HG03196 (cell line): ENCODE measurements at regions not wholly inside any gene's neighbourhood (a gene's known extent, or its start where the extent isn't known, plus 50 kb on each side); places are given as distances from the start of the nearest gene placed in this dataset.
"Not testable (repeated sequence)": the region's sequence is repeated elsewhere in the genome, so short reads cannot be mapped to it uniquely, and the experiment has no call there.

Source experiments
- ATAC-seq: cut with Tn5 transposase; IDR thresholded peaks from one replicate; pipeline ENCODE4 v1.9.1; 2021; ENCODE audit not compliant: unreplicated experiment

DNA sequence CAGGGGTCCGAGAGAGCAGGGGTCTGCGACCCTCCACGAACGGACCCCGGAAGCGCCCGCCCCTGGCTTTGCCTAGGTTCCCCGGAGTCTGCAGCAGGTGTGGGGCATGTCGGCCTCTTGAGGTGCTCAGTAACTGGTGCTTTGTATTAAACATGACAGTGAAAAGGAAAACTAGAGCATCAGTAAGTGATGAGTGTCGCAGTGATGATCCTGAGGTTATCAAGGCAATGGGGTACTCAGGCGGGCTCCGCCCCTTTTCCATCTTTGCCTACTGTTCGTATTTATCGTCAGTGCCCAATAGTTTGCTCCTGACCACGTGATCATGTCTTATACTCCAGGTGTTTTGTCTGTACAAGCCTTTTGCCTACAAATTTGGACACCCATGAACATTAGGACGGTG, 262.4 kb downstream of the ZNF37A start:
- ATAC-seq, result peak; percentile 35

DNA sequence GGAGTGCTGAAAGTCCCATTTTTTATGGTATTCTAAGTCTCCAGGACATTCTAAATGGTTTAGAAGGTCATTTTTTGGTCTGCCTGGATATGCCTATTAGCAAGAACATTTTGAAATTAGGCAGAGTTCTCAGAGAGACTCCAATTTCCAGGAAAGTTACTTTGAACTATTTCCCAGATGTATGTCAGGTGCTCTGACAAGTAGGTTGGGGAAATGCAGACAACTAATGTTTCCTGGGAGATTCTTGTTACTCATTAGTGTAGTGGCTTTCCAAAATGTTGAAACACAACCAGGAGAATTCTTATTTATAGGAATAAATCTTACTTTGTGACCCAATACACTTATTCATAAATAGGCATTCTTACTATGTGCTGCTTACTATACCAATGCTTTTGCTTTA, 268.4 kb downstream of the ZNF37A start:
- not testable (repeated sequence) for ATAC-seq

DNA sequence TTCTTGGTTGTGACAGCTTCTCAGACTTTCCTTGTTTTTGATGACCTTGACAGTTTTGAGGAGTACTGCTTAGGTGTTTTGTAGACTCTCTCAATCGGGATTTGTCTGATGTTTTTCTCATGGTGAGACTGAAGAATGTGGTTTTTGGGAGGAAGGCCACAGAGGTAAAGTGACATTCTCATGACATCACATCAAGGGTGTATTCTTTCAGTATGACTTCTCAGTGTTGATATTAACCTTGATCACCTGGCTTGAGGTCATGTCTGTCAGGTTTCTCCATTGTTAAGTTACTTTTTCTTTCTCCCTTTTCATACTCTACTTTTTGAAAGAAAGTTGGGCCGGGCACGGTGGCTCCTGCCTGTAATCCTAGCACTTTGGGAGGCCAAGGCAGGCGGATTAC, 269.9 kb downstream of the ZNF37A start:
- not testable (repeated sequence) for ATAC-seq

DNA sequence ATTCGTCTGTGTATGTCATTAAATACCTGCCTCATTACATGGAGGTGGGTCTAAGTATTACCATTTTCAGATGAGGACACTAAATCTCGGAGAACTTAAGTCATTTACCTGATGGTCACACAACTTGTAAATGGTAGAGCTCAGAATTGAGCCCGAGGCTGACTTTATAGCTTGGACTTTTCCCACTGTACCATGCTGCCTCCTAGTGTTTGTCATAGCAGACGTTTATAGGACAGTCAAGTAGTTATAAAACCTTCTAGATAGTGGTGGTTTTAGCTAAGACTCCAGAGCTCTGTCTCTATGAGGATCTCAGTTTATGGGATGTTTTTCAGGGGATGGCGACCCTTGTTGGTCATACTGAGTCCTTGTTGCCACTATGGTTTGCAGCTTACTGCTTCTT, 271.8 kb downstream of the ZNF37A start:
- ATAC-seq, result not testable (repeated sequence)

DNA sequence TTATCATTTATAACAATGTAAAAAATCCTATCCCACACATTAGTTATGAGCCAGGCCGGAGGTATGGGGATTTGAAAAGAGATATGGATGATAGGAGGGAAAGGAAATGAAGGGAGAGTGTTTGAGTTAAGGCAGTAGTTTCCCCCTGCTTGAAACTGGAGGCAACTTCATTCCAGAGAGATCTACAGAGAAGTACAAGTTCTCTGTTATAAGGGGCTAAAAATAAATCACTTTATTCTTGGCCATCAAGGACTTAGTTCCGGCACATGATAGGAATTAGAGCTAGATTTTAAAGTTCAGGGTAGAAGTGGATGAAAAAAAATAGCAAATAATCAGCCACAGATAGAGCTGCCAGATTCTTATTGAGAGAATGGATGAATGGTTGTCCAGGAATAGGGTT, 289.7 kb downstream of the ZNF37A start:
- not testable (repeated sequence) for ATAC-seq

DNA sequence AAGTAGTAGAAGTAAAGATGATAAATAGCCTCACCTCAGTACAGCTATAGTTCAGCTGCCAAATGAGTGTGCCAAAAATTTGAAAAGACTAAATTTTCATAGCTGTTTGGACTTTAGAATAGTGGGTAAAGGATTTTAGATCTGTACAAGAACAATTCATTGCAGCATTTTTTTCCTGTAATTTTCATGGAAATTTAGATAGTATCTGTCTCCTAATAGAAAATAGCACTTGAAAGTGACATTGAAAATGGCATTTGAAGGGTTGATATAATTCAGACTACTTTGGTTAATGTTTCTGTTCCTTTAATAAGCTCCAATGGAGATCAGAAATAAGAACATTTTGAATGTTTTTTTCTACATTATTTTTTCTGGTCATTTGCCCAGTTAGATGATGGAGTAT, 292.7 kb downstream of the ZNF37A start:
- ATAC-seq, result not testable (repeated sequence)

DNA sequence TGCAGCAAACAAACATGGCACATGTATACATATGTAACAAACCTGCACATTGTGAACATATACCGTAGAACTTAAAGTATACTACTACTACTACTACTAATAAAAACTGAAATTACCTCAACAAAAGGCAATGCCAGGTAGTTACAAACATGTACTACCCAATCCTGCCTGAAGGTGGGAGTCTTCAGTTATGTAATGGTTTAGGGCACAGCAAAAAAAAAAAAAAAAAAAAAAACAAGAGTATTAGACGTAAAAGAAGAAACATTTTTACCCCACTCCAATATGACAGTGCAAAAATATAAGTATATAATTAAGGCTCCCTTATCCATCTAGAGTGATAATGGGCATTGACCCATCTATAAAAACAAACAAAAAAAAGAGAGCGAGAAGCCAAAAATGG, 296.6 kb downstream of the ZNF37A start:
- not testable (repeated sequence) for ATAC-seq

DNA sequence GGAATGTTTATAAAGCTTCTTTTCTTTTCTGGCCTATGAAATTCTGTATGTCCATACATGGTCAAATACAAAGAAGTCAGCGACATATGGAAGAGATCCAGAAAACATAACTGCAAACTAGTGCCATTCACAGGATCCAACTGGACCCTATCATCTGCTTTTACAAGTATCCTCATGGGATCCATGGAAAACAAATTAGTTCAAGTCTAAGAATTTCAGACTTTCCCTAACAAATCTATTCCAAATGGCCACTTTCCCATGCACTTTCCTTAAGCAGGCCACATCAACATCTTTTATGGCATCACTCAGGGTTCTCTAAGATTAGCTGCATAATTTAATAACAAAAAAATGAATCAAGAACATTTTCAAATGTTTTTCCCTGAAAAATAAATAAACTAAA, 301.3 kb downstream of the ZNF37A start:
- ATAC-seq, result not testable (repeated sequence)

DNA sequence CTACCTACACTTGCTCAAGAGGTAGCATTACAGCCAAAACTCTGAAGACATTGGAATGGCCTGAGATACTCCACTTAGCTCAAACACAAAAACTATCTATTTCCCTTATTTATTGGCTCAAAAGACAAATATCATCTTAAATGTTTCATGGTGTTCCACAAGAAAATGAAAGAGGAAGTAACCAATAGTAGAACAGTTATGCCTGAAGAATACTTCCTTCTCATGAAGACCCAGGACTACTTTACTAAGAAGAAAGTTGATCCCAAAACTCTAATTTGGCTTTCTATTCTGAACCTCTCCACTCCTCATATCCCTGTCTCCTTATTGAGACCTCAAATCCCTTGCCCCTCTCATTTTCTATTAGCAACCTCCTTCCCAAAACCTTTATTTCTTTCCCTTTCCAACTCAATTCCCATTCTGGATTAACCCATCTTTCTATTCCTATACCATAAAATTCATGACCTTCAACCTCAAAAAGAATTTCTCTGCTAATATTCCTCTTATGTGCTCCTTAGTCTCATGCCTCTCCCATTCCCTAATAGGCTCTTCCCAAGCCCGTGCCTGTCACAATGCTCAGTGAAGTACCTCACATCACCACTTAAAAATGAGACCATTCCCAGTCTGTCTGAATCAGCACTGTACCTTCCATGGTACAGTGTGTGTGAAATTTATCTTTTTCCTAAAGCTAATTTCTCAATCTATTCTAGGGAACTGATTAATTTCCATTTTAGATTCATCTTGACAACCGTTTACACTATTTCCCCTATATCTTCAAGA, 302.2 kb downstream of the ZNF37A start:
- ATAC-seq, result not testable (repeated sequence)

DNA sequence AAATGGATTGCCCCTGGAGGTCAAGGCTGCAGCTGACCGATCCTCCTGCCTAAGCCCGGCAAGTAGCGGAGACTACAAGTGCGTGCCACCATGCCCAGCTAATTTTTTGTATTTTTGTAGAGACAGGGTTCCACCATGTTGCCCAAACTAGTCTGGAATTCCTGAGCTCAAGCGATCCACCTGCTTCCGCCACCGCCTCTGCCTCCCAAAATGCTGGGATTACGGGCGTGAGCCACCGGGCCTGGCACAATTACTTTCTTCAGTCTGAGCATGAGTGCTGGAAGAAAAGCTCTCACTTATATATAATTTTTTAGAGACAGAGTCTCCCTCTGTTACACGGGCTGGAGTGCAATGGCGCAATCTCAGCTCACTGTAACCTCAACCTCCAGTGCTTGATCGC, 307.4 kb downstream of the ZNF37A start:
- ATAC-seq, result not testable (repeated sequence)

DNA sequence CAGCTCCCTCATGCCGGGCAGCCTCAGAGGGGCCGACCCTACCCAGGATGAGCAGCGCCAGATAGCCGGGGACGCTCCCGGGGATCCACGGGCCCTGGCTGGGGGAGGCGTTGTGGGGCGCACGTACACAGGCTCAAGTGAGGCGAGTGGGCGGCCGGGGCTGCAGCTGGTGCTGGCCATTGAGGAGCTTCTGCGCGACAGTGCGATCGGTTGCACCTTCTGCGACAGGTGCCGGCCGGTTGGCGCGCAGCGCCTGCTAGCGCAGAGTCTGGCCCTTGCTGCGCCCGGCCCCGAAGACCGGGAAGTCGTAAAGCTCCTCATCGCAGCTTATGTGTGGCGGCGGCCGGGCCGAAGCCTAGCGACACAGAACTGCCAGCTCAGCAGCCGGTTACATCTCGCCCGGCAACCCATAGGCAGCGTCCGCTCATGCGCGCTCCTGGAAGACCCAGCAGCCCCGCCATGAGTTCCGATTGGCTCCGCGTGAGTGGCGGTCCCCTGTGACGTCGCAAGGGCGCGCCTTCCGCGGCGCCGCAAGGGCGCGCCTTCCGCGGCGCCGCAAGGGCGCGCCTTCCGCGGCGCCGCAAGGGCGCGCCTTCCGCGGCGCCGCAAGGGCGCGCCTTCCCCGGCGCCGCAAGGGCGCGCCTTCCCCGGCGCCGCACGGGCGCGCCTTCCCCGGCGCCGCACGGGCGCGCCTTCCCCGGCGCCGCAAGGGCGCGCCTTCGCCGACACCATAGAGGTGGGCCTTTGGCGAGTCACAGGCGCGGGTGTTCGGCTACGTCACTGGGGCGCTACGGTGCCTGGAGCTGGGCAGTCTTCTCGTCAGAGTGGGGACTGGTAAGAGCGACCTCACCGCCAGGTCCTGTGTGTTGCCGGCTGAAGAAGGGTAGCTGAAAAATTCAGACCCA, 308.6 kb downstream of the ZNF37A start:
- ATAC-seq, result peak; percentile 100

DNA sequence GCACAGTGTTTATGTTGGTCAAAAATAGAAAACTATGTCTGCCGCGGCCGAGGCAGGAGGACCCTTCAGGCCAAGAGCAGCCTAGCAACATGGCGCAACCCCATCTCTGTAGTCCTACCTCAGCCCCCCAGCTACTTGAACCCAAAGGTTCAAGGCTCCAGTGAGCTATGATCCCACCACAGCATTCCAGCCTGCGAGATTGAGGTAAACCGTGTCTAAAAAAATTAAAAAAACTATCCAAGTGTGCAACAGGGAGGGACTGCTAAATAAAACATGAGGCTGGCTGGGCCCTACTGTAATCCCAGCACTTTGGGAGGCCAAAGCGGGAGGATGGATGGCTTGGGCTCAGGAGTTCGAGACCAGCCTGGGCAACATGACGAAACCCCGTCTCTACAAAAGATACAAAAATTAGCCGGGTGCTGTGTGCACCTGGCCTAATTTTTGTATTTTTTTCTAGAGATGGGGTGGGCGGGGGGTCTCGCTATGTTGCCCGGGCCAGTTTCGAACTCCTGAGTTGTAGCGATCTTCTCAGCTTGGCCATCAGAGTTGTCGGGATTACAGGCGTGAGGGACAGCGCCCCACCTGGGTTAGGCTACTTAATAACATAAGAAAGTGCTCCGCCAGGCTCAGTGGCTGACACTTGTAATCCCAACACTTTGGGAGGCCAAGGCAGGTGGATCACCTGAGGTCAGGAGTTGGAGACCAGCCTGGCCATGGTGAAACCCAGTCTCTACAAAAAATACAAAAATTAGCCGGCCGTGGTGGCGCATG, 309.4 kb downstream of the ZNF37A start:
- ATAC-seq, result not testable (repeated sequence)

DNA sequence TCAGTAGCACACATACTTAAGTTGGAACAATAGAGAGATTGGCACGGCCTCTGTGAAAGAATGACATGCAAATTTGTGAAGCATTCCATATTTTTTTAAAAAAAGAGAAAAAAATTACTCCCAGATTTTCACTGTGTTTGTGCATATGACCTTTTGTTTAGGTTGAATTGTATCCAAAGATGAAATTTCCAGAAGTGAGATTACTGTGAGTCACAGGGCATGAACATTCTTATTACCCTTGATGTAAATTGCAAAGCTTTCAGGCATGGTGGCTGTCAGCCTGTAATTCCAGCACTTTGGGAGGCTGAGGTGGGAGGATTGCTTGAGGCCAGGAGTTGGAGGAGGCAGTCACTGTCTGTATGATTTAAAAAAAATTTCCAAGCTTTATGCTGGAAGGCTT, 329.5 kb downstream of the ZNF37A start:
- ATAC-seq, result not testable (repeated sequence)

DNA sequence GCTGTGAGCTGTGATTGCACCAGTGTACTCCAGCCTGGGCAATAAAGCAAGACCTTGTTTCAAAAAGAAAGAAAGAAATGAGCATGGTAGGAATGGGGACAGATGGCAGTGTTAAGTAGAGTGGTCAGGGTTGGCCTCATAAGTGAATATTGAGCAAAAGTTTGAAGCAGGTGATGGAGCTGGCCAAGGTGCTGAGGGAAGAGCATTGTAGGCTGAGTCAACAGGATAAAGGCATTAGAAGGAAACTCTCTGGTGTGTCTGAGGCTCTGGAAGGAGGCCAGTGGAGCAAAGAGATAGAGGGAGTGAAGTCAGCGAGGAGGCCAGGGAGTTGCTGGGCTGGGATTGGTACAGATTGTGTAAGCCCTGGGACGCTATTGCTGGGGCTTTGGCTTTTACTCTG, 336.1 kb downstream of the ZNF37A start:
- ATAC-seq, result not testable (repeated sequence)

DNA sequence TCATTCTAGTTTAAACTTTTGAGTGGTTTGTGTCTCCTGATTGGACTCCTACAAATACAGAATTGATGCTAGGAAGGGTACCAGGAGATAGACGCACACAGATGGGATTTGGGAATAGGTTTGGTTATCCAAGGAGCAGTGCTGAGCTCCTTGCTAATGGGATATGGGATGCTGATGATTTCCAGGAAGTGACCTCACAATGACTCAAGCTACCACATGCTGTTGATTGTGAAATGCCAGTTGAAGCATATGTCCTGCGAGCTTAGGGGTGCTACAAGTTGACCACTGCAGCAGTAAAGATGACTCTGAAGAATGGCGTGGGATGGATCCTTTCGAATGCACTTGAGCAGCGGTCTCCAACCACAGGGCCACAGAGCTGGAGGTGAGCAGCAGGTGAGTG, 343.2 kb downstream of the ZNF37A start:
- ATAC-seq, result not testable (repeated sequence)

DNA sequence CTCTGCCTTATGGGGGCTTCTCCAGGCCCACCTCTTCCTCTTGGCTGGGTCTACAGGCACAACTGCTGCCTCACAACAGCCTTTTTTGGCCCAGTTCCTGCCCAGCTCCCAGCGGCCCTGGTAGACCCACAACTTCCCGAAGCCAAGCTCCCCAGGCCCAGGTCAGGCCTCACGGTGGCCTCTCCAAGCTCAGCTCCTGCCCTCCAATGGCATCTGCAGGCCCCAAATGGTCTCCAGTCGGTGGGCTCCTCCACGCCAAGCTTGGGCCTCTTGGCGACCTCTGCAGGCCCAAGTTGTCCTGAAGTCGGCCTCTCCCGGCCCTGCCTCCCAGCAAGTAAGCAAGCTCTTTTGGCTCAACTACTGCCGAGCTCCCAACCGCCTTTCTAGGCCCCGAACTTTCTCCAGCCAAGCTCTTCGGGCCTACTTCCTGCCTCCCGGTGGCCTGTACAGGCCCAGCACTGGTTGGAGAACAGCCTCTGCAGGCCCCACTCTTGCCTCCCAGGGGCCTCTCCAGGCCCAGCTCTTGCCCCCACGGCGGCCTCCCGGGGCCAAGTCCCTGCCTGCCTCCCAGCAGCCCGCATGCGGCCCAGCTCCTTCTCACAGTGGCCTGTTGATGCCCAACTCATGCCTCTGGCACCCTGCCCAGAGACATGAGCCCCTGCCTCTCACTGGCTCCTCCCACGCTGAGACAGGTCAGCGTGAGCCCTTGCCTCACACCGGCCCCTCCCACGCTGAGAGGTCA, 354.6 kb downstream of the ZNF37A start:
- not testable (repeated sequence) for ATAC-seq

DNA sequence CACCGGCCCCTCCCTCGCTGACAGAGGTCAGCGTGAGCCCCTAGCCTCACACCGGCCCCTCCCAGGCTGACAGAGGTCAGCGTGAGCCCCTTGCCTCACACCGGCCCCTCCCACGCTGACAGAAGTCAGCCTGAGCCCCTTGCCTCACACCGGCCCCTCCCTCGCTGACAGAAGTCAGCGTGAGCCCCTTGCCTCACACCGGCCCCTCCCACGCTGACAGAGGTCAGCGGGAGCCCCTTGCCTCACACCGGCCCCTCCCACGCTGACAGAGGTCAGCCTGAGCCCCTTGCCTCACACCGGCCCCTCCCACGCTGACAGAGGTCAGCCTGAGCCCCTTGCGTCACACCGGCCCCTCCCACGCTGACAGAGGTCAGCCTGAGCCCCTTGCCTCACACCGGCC, 355.5 kb downstream of the ZNF37A start:
- ATAC-seq, result not testable (repeated sequence)

DNA sequence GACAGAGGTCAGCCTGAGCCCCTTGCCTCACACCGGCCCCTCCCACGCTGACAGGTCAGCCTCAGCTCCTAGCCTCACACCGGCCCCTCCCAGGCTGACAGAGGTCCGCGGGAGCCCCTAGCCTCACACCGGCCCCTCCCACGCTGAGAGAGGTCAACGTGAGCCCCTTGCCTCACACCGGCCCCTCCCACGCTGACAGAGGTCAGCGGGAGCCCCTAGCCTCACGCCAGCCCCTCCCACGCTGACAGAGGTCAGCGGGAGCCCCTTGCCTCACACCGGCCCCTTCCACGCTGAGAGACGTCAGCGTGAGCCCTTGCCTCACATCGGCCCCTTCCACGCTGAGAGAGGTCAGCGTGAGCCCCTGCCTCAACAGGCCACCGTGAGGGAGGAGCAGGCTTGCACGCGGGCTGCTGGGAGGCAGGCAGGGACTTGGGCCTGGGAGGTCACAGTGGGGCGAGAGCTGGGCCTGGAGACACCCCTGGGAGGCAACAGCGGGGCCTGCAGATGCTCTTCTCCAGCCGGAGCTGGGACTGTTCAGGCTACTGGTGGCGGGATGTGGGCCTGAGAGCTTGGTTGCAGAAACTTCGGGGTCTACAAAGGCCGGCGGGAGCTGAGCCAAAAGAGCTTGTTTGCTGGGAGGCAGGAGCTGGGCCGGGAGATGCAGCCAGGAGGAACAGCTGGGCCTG, 356.4 kb downstream of the ZNF37A start:
- not testable (repeated sequence) for ATAC-seq

DNA sequence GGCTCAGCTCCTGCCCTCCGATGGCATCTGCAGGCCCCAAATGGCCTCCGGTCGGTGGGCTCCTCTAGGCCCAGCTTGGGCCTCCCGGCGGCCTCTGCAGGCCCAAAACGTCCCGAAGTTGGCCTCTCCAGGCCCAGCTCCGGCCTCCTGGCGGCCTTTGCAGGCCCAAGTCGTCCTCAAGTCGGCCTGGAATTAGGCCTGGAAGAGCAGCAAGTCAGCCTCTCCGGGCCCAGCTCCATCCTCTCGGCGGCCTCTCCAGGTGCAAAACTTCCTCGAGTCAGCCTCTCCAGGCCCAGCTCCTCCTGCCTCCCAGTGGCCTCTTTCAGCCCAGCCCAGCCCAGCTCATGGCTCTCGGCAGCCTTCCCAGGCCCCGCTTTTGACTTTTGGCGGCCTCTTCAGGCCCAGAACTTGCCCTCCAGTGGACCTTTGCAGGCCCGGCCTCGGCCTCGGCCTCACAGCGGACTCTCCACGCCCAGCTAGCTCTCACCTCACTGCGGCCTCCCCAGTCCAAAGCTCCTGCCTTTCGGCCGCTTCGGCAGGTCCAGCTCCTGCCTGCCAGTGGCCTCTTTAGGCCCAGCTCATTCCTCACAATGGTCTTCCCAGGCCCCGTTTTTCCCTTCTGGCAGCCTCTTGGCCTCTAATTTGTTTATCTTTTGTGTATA, 357.3 kb downstream of the ZNF37A start:
- ATAC-seq, result not testable (repeated sequence)
